ENCODE measurements at regions not wholly inside any gene's neighbourhood (a gene's known extent, or its start where the extent isn't known, plus 50 kb on each side); places are given as distances from the start of the nearest gene placed in this dataset.

DNA sequence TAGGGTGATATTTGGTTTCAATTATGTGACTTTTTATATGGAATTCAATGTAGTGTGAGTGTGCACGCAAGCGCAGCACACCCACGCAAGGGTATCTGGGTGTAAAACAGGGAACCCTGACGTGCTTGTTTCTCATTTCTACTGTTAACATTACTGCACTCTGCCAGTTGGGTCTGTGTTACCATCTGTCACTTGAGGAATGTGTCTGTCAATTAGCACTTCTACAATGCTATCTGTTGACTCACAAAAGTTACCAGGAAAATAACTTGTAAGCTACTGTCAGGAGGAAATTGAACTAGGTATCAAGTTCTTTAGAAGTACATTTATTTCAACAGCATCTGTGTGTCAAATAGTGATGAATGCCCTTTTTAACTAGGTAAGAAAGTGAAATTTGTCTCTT, 695.5 kb upstream of the LRFN5 start:
- no peak overlapping the region for H3K27ac ChIP-seq (ENCODE audit: low read depth, low read length)
- no peaks in the 10 kb centered on the region for H3K36me3 ChIP-seq (ENCODE audit: control insufficient read depth in 5 of 5, insufficient read depth in 5 of 5, low read length in 5 of 5)
- H3K9me3 ChIP-seq (ENCODE audit: control insufficient read depth in 5 of 5, low read length in 5 of 5): no peaks in the 10 kb centered on the region
- no peaks in the 10 kb centered on the region for H3K4me1 ChIP-seq (ENCODE audit: control insufficient read depth in 5 of 5, insufficient read depth in 5 of 5, low read length in 5 of 5)
- H3K9ac ChIP-seq (ENCODE audit: low read length in 5 of 5): no peak overlapping the region
- H3K4me3 ChIP-seq (ENCODE audit: low read depth in 1 of 5, low read length in 5 of 5): no peak overlapping the region
- H3K27me3 ChIP-seq (ENCODE audit: control insufficient read depth in 5 of 5, insufficient read depth in 4 of 5, low read length in 5 of 5): no peaks in the 10 kb centered on the region

- H3K27me3 ChIP-seq (ENCODE audit: control insufficient read depth in 5 of 5, insufficient read depth in 4 of 5, low read length in 5 of 5): no peaks in the 10 kb centered on the region
- H3K4me1 ChIP-seq (ENCODE audit: control insufficient read depth in 5 of 5, insufficient read depth in 5 of 5, low read length in 5 of 5): no peaks in the 10 kb centered on the region
- no peaks in the 10 kb centered on the region for H3K36me3 ChIP-seq (ENCODE audit: control insufficient read depth in 5 of 5, insufficient read depth in 5 of 5, low read length in 5 of 5)
- H3K27ac ChIP-seq (ENCODE audit: low read depth, low read length): no peak overlapping the region
- H3K4me3 ChIP-seq (ENCODE audit: low read depth in 1 of 5, low read length in 5 of 5): no peak overlapping the region
- H3K9ac ChIP-seq (ENCODE audit: low read length in 5 of 5): no peak overlapping the region
- H3K9me3 ChIP-seq (ENCODE audit: control insufficient read depth in 5 of 5, low read length in 5 of 5): no peaks in the 10 kb centered on the region
These were observed 696.8 kb upstream of the LRFN5 start for GRCh38 chr14:40909906-40910305.

DNA sequence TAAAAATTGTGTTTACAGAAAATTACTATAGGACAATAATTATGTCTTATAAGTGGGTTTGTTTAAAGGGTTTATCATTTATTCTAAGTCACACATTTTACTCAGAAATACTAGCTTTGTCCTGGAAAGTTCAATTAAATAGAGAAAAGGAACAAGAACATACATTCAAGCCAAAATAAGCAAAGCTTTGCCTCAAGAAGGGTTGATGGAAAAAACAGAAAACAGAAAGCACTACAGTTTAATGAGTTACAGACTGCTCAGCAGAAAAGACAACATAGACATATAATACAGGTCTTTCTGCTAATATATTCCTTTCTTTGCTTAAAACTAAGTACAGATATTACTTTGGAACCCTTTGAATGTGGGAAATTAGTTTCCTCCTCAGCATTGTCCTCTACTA, 703.0 kb upstream of the LRFN5 start:
- H3K4me3 ChIP-seq (ENCODE audit: low read depth in 1 of 5, low read length in 5 of 5): no peak overlapping the region
- H3K27ac ChIP-seq (ENCODE audit: low read depth, low read length): no peak overlapping the region
- H3K4me1 ChIP-seq (ENCODE audit: control insufficient read depth in 5 of 5, insufficient read depth in 5 of 5, low read length in 5 of 5): no peaks in the 10 kb centered on the region
- H3K9ac ChIP-seq (ENCODE audit: low read length in 5 of 5): no peak overlapping the region
- no peaks in the 10 kb centered on the region for H3K36me3 ChIP-seq (ENCODE audit: control insufficient read depth in 5 of 5, insufficient read depth in 5 of 5, low read length in 5 of 5)
- H3K27me3 ChIP-seq (ENCODE audit: control insufficient read depth in 5 of 5, insufficient read depth in 4 of 5, low read length in 5 of 5): no peaks in the 10 kb centered on the region
- no peaks in the 10 kb centered on the region for H3K9me3 ChIP-seq (ENCODE audit: control insufficient read depth in 5 of 5, low read length in 5 of 5)

DNA sequence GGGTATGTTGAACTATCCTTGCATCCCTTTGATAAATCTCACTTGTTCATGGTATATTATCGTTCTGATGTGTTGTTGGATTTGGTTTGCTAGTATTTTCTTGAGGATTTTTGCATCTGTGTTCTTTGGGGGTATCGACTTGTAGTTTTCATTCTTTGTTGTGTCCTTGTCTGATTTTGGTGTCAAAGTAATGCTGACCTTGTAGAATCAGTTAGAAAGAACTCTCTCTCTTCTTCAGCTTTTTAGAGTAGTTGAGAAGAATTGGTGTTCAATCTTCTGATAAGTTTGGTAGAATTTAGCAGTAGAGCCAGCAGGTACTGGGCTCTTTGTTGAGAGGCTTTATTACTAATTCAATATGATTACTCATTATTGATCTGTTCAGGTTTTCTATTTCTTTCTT, 707.2 kb upstream of the LRFN5 start:
- Histone ChIP-seq H3K27me3 (ENCODE audit: control insufficient read depth in 5 of 5, insufficient read depth in 4 of 5, low read length in 5 of 5) (no peaks in the 10 kb centered on the region), H3K36me3 (ENCODE audit: control insufficient read depth in 5 of 5, insufficient read depth in 5 of 5, low read length in 5 of 5) (no peaks in the 10 kb centered on the region), H3K9me3 (ENCODE audit: control insufficient read depth in 5 of 5, low read length in 5 of 5) (no peaks in the 10 kb centered on the region), H3K9ac (ENCODE audit: low read length in 5 of 5) (no peak overlapping the region), H3K4me3 (ENCODE audit: low read depth in 1 of 5, low read length in 5 of 5) (no peak overlapping the region), H3K4me1 (ENCODE audit: control insufficient read depth in 5 of 5, insufficient read depth in 5 of 5, low read length in 5 of 5) (no peaks in the 10 kb centered on the region), H3K27ac (ENCODE audit: low read depth, low read length) (no peak overlapping the region)

- Histone ChIP-seq H3K4me1 (ENCODE audit: control insufficient read depth in 5 of 5, insufficient read depth in 5 of 5, low read length in 5 of 5) (no peaks in the 10 kb centered on the region), H3K36me3 (ENCODE audit: control insufficient read depth in 5 of 5, insufficient read depth in 5 of 5, low read length in 5 of 5) (no peaks in the 10 kb centered on the region), H3K4me3 (ENCODE audit: low read depth in 1 of 5, low read length in 5 of 5) (no peak overlapping the region), H3K27me3 (ENCODE audit: control insufficient read depth in 5 of 5, insufficient read depth in 4 of 5, low read length in 5 of 5) (no peaks in the 10 kb centered on the region), H3K9ac (ENCODE audit: low read length in 5 of 5) (no peak overlapping the region), H3K9me3 (ENCODE audit: control insufficient read depth in 5 of 5, low read length in 5 of 5) (peaks cover 0 to 3% (median 0%) of the 10 kb centered on the region in 5 donors), H3K27ac (ENCODE audit: low read depth, low read length) (no peak overlapping the region)
These were observed 711.8 kb upstream of the LRFN5 start for GRCh38 chr14:40894846-40895245.

DNA sequence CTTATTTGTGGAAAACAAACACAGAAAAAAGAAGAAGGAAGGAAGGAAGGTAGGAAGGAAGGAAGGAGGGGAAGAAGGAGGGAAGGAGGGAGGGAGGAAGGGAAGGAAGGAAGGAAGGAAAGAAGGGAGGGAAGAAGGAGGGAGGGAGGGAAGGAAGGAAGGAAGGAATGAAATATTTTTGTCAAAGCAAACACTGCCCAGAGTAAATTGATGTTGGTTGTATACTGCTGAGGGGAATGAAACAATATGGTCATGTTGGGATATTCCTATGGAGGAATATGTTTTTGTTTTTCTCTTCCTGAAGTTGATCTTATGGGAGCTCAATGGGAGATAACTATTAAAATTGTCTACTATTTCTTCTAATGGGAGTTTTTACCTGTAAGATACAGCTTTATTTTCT, 717.5 kb upstream of the LRFN5 start:
- Histone ChIP-seq H3K27me3 (ENCODE audit: control insufficient read depth in 5 of 5, insufficient read depth in 4 of 5, low read length in 5 of 5) (no peaks in the 10 kb centered on the region), H3K4me1 (ENCODE audit: control insufficient read depth in 5 of 5, insufficient read depth in 5 of 5, low read length in 5 of 5) (no peaks in the 10 kb centered on the region), H3K9ac (ENCODE audit: low read length in 5 of 5) (no peak overlapping the region), H3K27ac (ENCODE audit: low read depth, low read length) (no peak overlapping the region), H3K4me3 (ENCODE audit: low read depth in 1 of 5, low read length in 5 of 5) (no peak overlapping the region), H3K36me3 (ENCODE audit: control insufficient read depth in 5 of 5, insufficient read depth in 5 of 5, low read length in 5 of 5) (no peaks in the 10 kb centered on the region), H3K9me3 (ENCODE audit: control insufficient read depth in 5 of 5, low read length in 5 of 5) (peaks cover 0 to 3% (median 0%) of the 10 kb centered on the region in 5 donors)

- Histone ChIP-seq H3K36me3 (ENCODE audit: control insufficient read depth in 5 of 5, insufficient read depth in 5 of 5, low read length in 5 of 5) (no peaks in the 10 kb centered on the region), H3K9me3 (ENCODE audit: control insufficient read depth in 5 of 5, low read length in 5 of 5) (peaks cover 0 to 3% (median 0%) of the 10 kb centered on the region in 5 donors), H3K9ac (ENCODE audit: low read length in 5 of 5) (no peak overlapping the region), H3K4me1 (ENCODE audit: control insufficient read depth in 5 of 5, insufficient read depth in 5 of 5, low read length in 5 of 5) (no peaks in the 10 kb centered on the region), H3K27me3 (ENCODE audit: control insufficient read depth in 5 of 5, insufficient read depth in 4 of 5, low read length in 5 of 5) (no peaks in the 10 kb centered on the region), H3K27ac (ENCODE audit: low read depth, low read length) (no peak overlapping the region), H3K4me3 (ENCODE audit: low read depth in 1 of 5, low read length in 5 of 5) (no peak overlapping the region)
These were observed 718.8 kb upstream of the LRFN5 start for GRCh38 chr14:40887912-40888311.

- H3K36me3 ChIP-seq (ENCODE audit: control insufficient read depth in 5 of 5, insufficient read depth in 5 of 5, low read length in 5 of 5): no peaks in the 10 kb centered on the region
- H3K9me3 ChIP-seq (ENCODE audit: control insufficient read depth in 5 of 5, low read length in 5 of 5): peaks cover 0 to 2% (median 0%) of the 10 kb centered on the region in 5 donors
- no peak overlapping the region for H3K9ac ChIP-seq (ENCODE audit: low read length in 5 of 5)
- H3K4me3 ChIP-seq (ENCODE audit: low read depth in 1 of 5, low read length in 5 of 5): no peak overlapping the region
- H3K27me3 ChIP-seq (ENCODE audit: control insufficient read depth in 5 of 5, insufficient read depth in 4 of 5, low read length in 5 of 5): no peaks in the 10 kb centered on the region
- no peaks in the 10 kb centered on the region for H3K4me1 ChIP-seq (ENCODE audit: control insufficient read depth in 5 of 5, insufficient read depth in 5 of 5, low read length in 5 of 5)
- H3K27ac ChIP-seq (ENCODE audit: low read depth, low read length): no peak overlapping the region
These were observed 736.4 kb upstream of the LRFN5 start for GRCh38 chr14:40870252-40870651.

GRCh38 chr14:40859055-40859454, 747.6 kb upstream of the LRFN5 start:
- peaks cover 0 to 5% (median 2%) of the 10 kb centered on the region in 5 donors for H3K9me3 ChIP-seq (ENCODE audit: control insufficient read depth in 5 of 5, low read length in 5 of 5)
- no peak overlapping the region for H3K4me3 ChIP-seq (ENCODE audit: low read depth in 1 of 5, low read length in 5 of 5)
- H3K4me1 ChIP-seq (ENCODE audit: control insufficient read depth in 5 of 5, insufficient read depth in 5 of 5, low read length in 5 of 5): no peaks in the 10 kb centered on the region

DNA sequence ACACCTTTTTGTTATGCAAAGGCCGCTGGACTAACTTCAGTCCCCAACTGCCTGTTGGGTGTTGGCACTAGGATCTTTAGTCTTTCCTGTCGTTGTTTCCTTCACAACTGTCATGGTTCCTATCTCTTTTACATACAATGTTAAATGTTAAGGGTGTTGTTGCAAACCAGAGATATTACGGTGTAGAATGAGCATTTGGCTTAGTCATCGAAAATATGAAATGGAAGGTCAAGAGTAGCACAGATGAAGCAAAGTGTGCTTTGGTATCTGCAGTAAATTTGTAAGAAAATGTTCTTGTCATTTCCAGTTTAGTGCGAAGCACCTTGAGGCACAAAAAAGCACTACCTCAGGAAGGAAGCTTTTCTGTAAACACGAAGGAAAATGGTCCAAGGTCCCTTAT, 751.3 kb upstream of the LRFN5 start:
- no peaks in the 10 kb centered on the region for H3K4me1 ChIP-seq (ENCODE audit: control insufficient read depth in 5 of 5, insufficient read depth in 5 of 5, low read length in 5 of 5)
- H3K9me3 ChIP-seq (ENCODE audit: control insufficient read depth in 5 of 5, low read length in 5 of 5): peaks cover 0 to 5% (median 2%) of the 10 kb centered on the region in 5 donors
- H3K27me3 ChIP-seq (ENCODE audit: control insufficient read depth in 5 of 5, insufficient read depth in 4 of 5, low read length in 5 of 5): no peaks in the 10 kb centered on the region
- H3K36me3 ChIP-seq (ENCODE audit: control insufficient read depth in 5 of 5, insufficient read depth in 5 of 5, low read length in 5 of 5): no peaks in the 10 kb centered on the region
- H3K27ac ChIP-seq (ENCODE audit: low read depth, low read length): no peak overlapping the region
- no peak overlapping the region for H3K4me3 ChIP-seq (ENCODE audit: low read depth in 1 of 5, low read length in 5 of 5)
- no peak overlapping the region for H3K9ac ChIP-seq (ENCODE audit: low read length in 5 of 5)

More at GRCh38 chr14:40859055-40859454, 747.6 kb upstream of the LRFN5 start:
- Histone ChIP-seq H3K27me3 (ENCODE audit: control insufficient read depth in 5 of 5, insufficient read depth in 4 of 5, low read length in 5 of 5) (no peaks in the 10 kb centered on the region), H3K27ac (ENCODE audit: low read depth, low read length) (no peak overlapping the region), H3K9ac (ENCODE audit: low read length in 5 of 5) (no peak overlapping the region), H3K36me3 (ENCODE audit: control insufficient read depth in 5 of 5, insufficient read depth in 5 of 5, low read length in 5 of 5) (no peaks in the 10 kb centered on the region)

DNA sequence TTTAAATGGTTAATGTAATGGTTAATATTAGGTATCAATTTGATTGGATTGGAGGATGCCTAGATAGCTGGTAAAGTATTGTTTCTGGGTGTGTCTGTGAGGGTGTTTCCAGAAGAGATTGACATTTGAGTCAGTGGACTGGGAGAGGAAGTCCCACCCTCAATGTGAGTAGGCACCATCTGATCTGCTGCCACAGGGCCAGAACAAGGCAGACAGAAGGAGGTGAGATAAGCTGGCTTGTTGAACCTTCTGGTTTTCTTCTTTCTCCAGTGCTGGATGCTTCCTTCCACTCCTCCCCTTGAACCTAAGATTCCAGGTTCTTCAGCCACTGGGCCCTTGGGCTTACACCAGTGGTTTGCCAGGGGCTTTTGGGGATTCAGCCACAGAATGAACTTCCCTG, 756.5 kb upstream of the LRFN5 start:
- Histone ChIP-seq H3K27ac (ENCODE audit: low read depth, low read length) (no peak overlapping the region), H3K36me3 (ENCODE audit: control insufficient read depth in 5 of 5, insufficient read depth in 5 of 5, low read length in 5 of 5) (no peaks in the 10 kb centered on the region), H3K27me3 (ENCODE audit: control insufficient read depth in 5 of 5, insufficient read depth in 4 of 5, low read length in 5 of 5) (no peaks in the 10 kb centered on the region), H3K9me3 (ENCODE audit: control insufficient read depth in 5 of 5, low read length in 5 of 5) (no peaks in the 10 kb centered on the region), H3K9ac (ENCODE audit: low read length in 5 of 5) (no peak overlapping the region), H3K4me1 (ENCODE audit: control insufficient read depth in 5 of 5, insufficient read depth in 5 of 5, low read length in 5 of 5) (peaks cover 0 to 11% (median 0%) of the 10 kb centered on the region in 5 donors), H3K4me3 (ENCODE audit: low read depth in 1 of 5, low read length in 5 of 5) (no peak overlapping the region)
